Fibroblast of the aortic adventitia (primary cell): ENCODE measurements at regions not wholly inside any gene's neighbourhood (a gene's known extent, or its start where the extent isn't known, plus 50 kb on each side); places are given as distances from the start of the nearest gene placed in this dataset.

Experiments used
- DNase-seq: peaks from one replicate; pipeline ENCODE4 v3.0.0-alpha.2; 2010; ENCODE audit warnings: low read depth
- H3K4me3 ChIP-seq: 2 replicates; pipeline ENCODE4 v1.5.1; 2011; ENCODE audit warnings: low read depth, mild to moderate bottlenecking, control low read depth, low read length, moderate library complexity
- CTCF ChIP-seq: IDR thresholded peaks from 2 replicates; pipeline ENCODE4 v1.5.1; 2011; ENCODE audit warnings: mild to moderate bottlenecking, low read length, control low read depth, inconsistent platforms; ENCODE audit not compliant: insufficient read depth

- TF ChIP-seq CTCF = no peak
- H3K4me3 ChIP-seq = no peak overlapping the region
- DNase-seq = no peak
These were observed 663.6 kb downstream of the IRS1 start for GRCh38 chr2:226135861-226136548.

DNA sequence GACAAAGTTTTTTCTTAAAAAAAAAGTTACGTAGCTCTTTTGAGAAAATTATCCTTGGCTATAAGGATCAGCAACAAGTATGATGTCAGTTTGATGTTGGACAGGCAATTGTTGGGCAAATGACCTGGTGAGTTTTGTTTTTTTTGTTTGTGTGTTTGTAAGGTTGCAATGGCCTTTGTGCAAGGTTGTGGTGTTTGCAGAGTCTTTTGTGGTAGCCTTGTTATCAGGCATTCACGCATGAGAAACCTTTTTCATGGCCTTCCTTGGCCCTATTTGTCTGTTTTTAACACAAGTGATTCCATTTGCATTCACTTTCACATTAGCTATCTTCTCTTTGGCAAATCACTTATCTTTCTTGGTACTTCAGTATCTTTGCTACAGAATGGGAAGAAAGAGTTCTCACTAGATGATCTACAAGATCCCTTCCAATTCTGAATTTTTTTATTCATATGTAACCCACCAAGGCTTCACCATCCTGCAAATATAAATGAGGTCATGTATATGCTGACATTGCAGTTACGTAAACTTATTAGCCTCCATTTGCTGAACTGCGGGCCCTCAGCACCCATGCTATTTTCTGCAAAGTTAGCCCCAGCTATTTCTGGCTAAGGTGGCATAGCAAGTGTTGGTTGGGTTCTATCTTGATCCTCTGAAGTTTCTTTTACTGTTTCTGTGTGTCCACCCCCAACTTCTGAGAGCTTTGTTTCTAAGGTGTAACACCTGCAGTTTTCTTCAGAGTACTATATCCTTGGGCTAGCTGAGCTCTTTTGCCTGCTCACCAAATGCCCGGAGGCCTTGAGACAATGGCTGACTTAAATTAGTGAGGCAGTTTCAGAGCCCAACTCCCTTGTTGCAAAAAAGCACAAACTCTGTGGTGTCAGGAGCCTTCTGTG, 667.1 kb downstream of the IRS1 start:
- no peak for TF ChIP-seq CTCF
- DNase-seq = no peak
- no peak overlapping the region for H3K4me3 ChIP-seq

DNA sequence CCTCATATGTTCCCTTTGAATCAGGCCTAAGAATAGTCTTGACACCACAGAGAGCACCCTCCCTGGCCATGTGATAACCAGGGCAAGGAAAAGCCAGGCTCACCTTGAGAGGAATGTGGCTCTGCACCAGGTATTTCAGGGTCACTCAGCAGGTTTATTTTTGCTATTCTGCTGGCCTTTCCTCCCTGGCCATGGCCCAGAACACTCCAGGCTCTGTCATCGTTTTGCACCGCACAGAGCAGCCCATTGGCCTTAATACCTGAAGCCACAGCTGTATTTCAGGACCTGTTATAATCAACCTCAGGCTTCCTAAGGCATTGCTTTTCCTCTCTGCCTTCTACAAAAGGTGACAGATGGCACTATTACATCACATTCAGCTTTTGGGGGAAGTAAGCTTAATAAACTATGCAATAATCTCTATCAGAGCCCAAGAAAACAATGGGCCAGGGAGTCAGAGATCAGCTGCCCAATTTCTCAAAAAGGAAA, 668.3 kb downstream of the IRS1 start:
- DNase-seq = no peak
- no peak for TF ChIP-seq CTCF
- no peak overlapping the region for H3K4me3 ChIP-seq

DNA sequence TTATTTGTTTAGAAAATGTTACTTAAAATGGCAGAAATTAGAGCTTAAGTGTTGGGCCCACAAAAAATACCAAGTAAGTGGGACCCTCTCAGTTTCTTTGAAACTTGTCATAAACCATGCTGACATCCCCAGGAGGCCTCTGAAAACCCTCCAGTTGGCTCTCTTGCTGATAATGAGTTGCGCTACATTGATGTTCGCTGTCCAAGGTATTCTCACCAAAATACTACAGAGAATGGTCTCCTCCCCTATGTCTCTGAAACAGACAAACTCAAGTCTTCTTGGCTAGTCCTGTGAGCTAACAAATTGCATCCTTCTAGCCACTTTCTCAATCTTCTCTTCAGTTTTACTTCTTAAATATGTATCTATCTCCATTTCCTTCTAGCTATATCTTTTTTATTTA, 669.4 kb downstream of the IRS1 start:
- TF ChIP-seq CTCF = no peak
- DNase-seq = peak; percentile 31
- H3K4me3 ChIP-seq = no peak overlapping the region

GRCh38 chr2:226127682-226128081, 671.9 kb downstream of the IRS1 start:
- DNase-seq = no peak
- no peak for TF ChIP-seq CTCF
- no peak overlapping the region for H3K4me3 ChIP-seq

GRCh38 chr2:226126104-226126503, 673.5 kb downstream of the IRS1 start:
- no peak for TF ChIP-seq CTCF
- H3K4me3 ChIP-seq = no peak overlapping the region
- no peak for DNase-seq
